Neural crest cell (in vitro differentiated cells): ENCODE measurements at regions not wholly inside any gene's neighbourhood (a gene's known extent, or its start where the extent isn't known, plus 50 kb on each side); places are given as distances from the start of the nearest gene placed in this dataset.

ENCODE experiments used
- DNase-seq: peaks from one replicate; pipeline ENCODE4 v3.0.0; 2021; ENCODE audit warnings: low read depth, mixed read lengths, low spot score
- H3K27ac Mint-ChIP-seq: one replicate; pipeline ENCODE4 v1.8.0; 2021; ENCODE audit warnings: mild to moderate bottlenecking, mixed read lengths; ENCODE audit not compliant: unreplicated experiment
- H3K27me3 Mint-ChIP-seq: 2 replicates; pipeline ENCODE4 v1.8.0; 2021; ENCODE audit warnings: low read depth, mild to moderate bottlenecking, mixed read lengths
- H3K36me3 Mint-ChIP-seq: 2 replicates; pipeline ENCODE4 v1.8.0; 2021; ENCODE audit warnings: low read depth, mild to moderate bottlenecking, mixed read lengths
- H3K4me1 Mint-ChIP-seq: 2 replicates; pipeline ENCODE4 v1.8.0; 2021; ENCODE audit warnings: mixed read lengths
- H3K4me3 Mint-ChIP-seq: one replicate; pipeline ENCODE4 v1.8.0; 2021; ENCODE audit warnings: mild to moderate bottlenecking, mixed read lengths
- H3K9me3 Mint-ChIP-seq: 2 replicates; pipeline ENCODE4 v1.8.0; 2021; ENCODE audit warnings: mixed read lengths
- TF ChIP-seq, protein P1 (sequence below): fragments of 200-600 bp; sonication (generic); conservative IDR thresholded peaks from 2 replicates; pipeline ENCODE4 v1.5.0; 2021; ENCODE audit warnings: antibody characterized with exemption, mild to moderate bottlenecking

GRCh38 chr13:65829241-65830008 is 1400.7 kb downstream of the PCDH9 start:
- H3K9me3 Mint-ChIP-seq = no peaks in the 10 kb centered on the region
- no peak overlapping the region for H3K27ac Mint-ChIP-seq
- no peak for DNase-seq
- no peaks in the 10 kb centered on the region for H3K27me3 Mint-ChIP-seq
- no peaks in the 10 kb centered on the region for H3K36me3 Mint-ChIP-seq
- no peak overlapping the region for H3K4me3 Mint-ChIP-seq
- H3K4me1 Mint-ChIP-seq = no peaks in the 10 kb centered on the region
- TF ChIP-seq, protein P1, sequence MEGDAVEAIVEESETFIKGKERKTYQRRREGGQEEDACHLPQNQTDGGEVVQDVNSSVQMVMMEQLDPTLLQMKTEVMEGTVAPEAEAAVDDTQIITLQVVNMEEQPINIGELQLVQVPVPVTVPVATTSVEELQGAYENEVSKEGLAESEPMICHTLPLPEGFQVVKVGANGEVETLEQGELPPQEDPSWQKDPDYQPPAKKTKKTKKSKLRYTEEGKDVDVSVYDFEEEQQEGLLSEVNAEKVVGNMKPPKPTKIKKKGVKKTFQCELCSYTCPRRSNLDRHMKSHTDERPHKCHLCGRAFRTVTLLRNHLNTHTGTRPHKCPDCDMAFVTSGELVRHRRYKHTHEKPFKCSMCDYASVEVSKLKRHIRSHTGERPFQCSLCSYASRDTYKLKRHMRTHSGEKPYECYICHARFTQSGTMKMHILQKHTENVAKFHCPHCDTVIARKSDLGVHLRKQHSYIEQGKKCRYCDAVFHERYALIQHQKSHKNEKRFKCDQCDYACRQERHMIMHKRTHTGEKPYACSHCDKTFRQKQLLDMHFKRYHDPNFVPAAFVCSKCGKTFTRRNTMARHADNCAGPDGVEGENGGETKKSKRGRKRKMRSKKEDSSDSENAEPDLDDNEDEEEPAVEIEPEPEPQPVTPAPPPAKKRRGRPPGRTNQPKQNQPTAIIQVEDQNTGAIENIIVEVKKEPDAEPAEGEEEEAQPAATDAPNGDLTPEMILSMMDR = no peak

DNA sequence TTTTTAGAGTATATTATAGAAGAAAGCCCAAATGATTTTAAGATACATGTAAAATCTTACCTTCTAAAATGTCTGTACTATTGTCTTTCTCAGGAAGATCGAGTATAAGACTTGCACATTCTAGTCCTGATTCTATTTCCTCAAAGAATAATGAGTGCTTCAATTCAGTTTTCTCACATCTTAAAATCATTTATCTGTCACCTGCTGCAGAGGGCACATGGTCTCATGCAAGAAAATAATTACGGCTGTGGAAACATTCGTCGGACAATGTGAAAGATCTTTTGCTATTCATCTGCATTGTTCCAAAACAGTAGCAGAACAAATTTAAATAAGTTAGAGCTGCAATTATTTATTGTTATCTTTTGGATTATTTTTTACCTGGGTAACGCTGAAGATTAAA is 1403.5 kb downstream of the PCDH9 start:
- Mint-ChIP-seq H3K4me1 (no peaks in the 10 kb centered on the region), H3K4me3 (no peak overlapping the region)

GRCh38 chr13:65825039-65825438 is 1405.1 kb downstream of the PCDH9 start:
- no peaks in the 10 kb centered on the region for H3K36me3 Mint-ChIP-seq
- TF ChIP-seq, protein P1 = no peak
- no peak overlapping the region for H3K4me3 Mint-ChIP-seq
- no peaks in the 10 kb centered on the region for H3K9me3 Mint-ChIP-seq
- no peaks in the 10 kb centered on the region for H3K27me3 Mint-ChIP-seq
- no peaks in the 10 kb centered on the region for H3K4me1 Mint-ChIP-seq
- DNase-seq = no peak
- no peak overlapping the region for H3K27ac Mint-ChIP-seq

More for the DNA sequence above, 1403.5 kb downstream of the PCDH9 start:
- H3K9me3 Mint-ChIP-seq = no peaks in the 10 kb centered on the region
- H3K27ac Mint-ChIP-seq = no peak overlapping the region
- no peak for DNase-seq
- TF ChIP-seq, protein P1 = no peak
- no peaks in the 10 kb centered on the region for H3K27me3 Mint-ChIP-seq
- H3K36me3 Mint-ChIP-seq = no peaks in the 10 kb centered on the region

GRCh38 chr13:65808061-65808460 is 1422.1 kb downstream of the PCDH9 start:
- no peaks in the 10 kb centered on the region for H3K27me3 Mint-ChIP-seq
- H3K36me3 Mint-ChIP-seq = no peaks in the 10 kb centered on the region
- DNase-seq = no peak
- no peaks in the 10 kb centered on the region for H3K9me3 Mint-ChIP-seq
- H3K4me3 Mint-ChIP-seq = no peak overlapping the region
- no peaks in the 10 kb centered on the region for H3K4me1 Mint-ChIP-seq
- TF ChIP-seq, protein P1 = no peak
- H3K27ac Mint-ChIP-seq = no peak overlapping the region

DNA sequence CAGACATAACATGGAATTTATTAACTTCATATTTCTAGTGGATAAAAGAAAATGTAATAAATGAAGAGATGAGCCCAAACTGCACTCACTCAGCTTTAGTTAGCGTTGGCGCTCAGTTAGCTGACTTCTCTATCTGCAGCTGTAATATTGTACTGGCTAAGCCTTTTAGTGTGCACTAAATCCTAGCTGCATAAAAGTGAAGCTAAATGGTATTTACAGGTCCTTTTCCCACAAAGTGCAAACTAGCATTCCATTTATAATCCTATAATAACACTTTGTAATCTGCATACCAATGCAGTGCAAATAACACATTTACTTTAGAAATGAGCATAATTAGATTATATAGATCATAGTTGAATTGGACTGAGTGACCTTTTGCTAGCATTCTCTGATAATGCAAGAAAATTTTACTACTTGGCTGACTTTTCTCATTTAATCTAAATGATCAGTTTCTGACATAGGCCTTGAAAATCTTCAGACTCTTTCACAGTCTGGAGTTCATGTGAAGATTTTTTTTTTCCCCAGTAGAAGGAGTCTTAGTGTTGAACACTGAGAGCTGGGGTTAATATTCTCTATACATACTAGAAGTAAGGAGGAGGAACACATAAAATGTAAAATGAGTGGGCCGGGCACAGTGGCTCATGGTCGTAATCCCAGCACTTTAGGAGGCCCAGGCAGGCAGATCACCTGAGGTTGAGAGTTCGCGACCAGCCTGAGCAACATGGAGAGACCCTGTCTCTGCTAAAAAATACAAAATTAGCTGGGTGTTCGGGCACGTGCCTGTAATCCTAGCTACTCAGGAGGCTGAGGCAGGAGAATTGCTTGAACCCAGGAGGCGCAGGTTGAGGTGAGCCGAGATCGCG is 1426.4 kb downstream of the PCDH9 start:
- no peaks in the 10 kb centered on the region for H3K27me3 Mint-ChIP-seq
- H3K27ac Mint-ChIP-seq = no peak overlapping the region
- no peak for DNase-seq
- H3K4me1 Mint-ChIP-seq = peaks cover 3% of the 10 kb centered on the region
- no peaks in the 10 kb centered on the region for H3K36me3 Mint-ChIP-seq
- no peaks in the 10 kb centered on the region for H3K9me3 Mint-ChIP-seq
- TF ChIP-seq, protein P1 = no peak
- no peak overlapping the region for H3K4me3 Mint-ChIP-seq
